NCI-H1092 (cell line): ENCODE measurements at regions not wholly inside any gene's neighbourhood (a gene's known extent, or its start where the extent isn't known, plus 50 kb on each side); places are given as distances from the start of the nearest gene placed in this dataset.
"Not testable (repeated sequence)": the region's sequence is repeated elsewhere in the genome, so short reads cannot be mapped to it uniquely, and the experiment has no call there.

ENCODE experiments used
- DNase-seq: peaks from one replicate; lab custom pipeline; 2025; lab: John Stamatoyannopoulos, UW

DNA sequence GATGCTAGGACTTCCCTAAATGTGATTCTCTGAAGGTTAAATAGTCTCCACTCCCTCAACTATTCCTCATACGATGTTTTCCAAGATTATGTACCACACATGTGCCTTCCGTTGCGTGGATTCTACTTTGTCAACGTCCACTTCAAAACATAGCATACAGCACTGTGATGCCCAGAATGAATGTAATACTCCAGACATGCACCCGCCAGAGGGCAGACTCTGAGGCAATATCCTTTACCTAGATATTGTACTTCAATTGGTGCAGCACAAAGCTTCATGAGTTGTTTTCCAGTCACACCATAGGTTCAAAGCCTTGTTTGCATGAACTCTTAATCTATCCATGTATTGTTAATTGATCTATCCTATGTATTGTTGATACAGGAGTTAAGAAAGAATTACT lies 201.0 kb upstream of the NABP1 start:
- no peak for DNase-seq

GRCh38 chr2:191478799-191479679 lies 198.9 kb upstream of the NABP1 start:
- peak; percentile 49 for DNase-seq

DNA sequence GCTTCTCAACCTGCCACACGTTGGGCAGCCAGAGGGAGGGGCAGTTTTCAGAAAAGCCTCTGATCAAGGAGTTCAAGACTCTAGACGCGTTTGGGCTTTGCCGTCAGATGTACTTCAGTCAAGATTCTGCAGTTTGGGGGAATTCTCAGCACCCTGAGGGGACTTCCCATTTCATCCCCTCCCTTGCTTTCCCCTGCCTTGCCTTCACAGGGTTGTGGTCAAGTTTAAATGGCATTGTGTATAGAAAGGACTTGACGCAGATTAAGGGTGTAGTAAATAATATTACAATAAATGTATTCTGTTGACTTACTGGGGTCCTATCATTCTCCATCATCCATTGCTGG lies 198.3 kb upstream of the NABP1 start:
- DNase-seq: no peak

DNA sequence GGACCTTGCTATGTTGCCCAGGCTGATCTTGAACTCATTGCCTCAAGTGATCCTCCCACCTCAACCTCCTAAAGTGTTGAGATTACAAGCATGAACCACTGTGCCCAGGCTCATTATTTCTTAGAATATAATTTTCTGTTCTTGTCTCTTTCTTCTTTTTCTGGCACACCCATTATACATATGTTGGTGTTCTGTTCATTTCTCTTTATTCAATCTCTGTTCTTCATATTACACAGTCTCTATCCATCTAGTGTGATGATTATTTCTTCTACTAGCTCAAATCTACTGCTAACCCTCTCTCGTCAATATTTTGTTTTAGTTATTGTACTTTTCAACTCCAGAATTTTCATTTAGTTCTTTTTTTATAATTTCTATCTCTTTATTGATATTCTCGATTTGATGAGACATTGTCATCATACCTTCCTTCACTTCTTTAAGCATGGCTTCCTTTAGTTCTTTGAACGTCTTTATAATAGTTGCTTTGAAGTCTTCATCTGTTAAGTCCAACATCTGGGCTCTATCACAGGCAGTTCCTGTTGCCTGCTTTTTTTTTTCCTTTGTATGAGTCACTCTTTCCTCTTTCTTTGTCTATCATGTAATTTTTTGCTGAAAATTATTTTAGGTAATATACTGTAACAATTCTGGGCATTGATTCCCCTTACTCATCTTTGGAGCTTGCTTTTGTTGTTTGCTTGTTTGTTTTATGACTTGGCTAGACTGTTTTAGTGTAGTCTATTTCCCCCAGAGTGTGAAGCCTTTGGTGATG lies 196.4 kb upstream of the NABP1 start:
- DNase-seq: no peak

- no peak for DNase-seq
Measured at GRCh38 chr2:191483117-191483516, 194.8 kb upstream of the NABP1 start.

GRCh38 chr2:191486584-191487320 lies 191.2 kb upstream of the NABP1 start:
- no peak for DNase-seq

DNA sequence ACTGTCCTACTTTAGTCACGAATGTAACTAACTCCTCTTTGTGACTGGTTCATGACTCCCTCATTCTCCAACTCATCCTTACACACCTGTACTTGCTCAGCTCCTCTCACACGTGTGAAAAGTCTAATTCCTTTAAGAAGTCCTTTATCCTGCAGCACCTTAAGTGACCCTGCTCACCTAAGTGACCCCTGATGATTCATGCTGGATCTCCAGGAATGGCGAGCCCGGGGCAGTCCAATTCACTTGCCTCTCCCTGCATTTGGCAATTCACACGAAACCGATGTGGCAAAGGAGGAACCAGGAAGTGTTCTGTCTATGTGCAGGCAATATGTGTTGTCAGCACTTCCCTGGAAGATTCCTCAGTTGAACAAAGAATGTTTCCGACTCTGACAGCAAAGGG lies 189.8 kb upstream of the NABP1 start:
- no peak for DNase-seq

GRCh38 chr2:191489177-191489576 lies 188.8 kb upstream of the NABP1 start:
- DNase-seq: no peak

DNA sequence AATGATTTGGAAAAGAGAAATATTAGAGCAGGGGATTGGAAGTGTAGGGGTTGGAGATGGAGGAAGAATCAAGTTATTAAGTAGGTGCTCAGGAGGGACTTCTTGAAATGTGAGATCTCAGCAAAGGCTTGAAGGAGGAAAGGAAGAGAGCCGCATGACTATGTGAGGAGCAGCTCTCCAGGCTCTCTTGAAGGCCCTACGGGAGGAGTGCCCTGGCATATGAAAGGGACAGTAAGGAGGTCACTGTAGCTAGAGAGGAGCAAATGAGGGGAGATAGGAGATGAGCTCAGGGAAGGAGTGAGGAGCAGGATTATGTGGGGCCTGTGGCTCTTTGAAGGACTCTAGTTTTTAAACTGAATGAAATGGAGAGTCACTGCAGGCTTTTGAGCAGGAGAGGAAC lies 181.1 kb upstream of the NABP1 start:
- DNase-seq: no peak

GRCh38 chr2:191497822-191498221 lies 180.1 kb upstream of the NABP1 start:
- DNase-seq: no peak

GRCh38 chr2:191499050-191499449 lies 178.9 kb upstream of the NABP1 start:
- no peak for DNase-seq

DNA sequence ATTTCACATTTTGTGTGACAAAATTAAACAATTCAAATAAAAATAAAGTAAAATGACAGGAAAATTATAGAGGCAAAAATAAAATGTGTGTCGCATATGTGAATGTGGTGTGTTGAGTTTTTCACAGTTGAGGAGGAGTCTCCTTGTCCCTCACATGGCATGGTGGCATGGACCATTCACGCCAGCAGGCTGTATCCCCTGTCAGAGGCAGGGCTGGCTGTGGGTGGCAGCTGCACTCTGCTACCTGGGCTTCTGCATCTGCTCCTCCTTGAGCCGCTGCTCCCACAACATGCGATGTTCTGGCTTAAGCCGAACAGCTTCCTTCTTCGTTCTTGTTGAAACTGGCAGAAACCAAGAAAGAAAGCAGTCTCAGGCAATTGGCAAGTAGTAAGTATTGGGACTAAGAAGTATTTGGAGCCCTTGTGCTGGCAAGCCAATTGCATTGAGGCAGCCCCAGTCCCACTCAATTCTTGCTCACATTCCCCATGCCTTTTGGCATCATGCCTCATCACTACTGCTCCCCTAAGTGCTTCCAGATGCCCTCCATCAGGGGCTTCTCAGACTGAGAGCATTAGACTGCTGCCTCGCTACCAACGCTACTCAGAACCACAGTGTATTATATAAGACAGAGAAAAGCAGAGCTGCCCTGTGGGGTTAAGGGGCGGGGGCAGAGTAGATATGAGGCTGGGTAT lies 177.9 kb upstream of the NABP1 start:
- DNase-seq: no peak

GRCh38 chr2:191500566-191500883 lies 177.4 kb upstream of the NABP1 start:
- DNase-seq: no peak

DNA sequence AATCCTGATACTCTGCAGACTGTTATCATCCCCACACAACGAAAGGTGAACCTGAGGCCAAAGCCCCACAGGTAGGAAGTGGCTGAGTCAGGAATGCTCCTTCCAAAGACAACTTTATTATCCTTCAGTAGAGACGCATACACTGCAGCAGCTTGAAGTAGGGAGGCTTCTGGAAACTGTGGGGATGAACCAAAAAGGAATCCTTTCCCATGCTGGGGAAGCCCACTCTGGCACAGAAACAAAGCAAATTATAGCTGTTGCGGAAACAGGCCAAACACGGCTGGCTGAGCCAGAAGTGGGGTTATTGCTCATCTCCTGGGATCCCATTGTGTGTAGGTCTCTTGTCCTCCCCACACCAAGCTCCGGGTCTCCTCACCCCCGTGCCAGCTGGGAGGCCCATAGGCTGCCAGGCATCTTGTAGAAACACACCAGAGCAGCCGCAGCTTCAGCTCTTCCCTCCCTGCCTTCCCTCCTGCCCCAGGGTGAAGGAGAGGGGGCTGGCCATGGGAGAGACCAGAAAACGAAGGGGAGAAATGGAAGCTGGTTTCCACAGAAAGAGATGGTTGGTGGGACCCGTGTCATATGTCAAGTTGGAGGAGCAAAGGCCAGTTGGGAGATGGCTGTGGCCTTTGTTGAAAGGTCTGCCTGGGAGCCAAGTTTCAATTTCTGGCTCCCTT lies 176.9 kb upstream of the NABP1 start:
- DNase-seq: no peak

GRCh38 chr2:191501561-191502168 lies 176.3 kb upstream of the NABP1 start:
- no peak for DNase-seq

DNA sequence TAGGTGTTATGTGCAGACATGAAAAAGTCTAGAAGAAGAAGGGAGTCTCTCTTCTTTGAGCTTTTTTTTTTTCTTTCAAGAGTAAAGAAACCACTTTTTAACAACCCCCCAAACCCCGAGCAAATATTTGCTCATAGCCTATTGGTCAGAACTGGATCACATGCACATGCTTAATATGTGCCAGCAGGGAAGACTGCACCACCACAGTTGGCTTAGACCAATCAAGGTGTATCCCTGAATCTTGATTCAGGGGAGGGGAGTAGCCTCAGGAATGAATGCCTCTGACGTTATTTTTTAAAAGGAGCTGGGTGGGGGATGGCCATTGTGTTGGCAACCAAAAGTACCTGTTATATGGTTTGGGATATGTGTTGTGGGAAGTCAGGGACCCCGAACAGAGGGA lies 171.4 kb upstream of the NABP1 start:
- DNase-seq: no peak

GRCh38 chr2:191507252-191507853 lies 170.6 kb upstream of the NABP1 start:
- not testable (repeated sequence) for DNase-seq

GRCh38 chr2:191508738-191509137 lies 169.2 kb upstream of the NABP1 start:
- no peak for DNase-seq

DNA sequence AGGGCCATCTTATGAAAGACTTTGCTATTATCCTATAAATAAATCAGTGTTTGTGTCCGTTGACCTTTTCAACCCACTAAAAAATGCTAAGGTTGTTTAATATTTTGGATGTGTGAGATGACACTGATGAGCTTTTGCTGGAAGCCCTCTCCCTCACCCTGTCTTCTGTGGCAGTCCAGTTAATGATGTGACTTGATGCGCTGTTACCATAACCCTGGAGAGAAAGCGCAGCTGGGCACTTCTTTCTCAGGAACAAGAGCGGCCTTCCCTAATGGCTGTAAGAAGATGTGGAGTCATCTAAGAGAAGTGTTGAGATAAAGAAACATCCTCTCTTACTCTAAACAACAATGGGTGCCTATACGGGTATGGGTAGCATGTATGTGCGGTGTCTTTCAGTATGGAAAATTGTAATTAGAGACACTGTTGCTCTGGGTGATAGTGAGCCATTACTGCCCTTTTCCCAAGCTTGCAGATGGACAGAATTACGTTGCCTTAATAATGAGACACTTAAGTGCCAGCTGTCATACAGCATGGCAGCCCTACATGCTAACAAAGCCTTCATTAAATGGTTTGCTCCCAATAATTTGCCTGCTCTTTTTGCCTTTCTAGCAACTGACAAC lies 165.6 kb upstream of the NABP1 start:
- DNase-seq: no peak

DNA sequence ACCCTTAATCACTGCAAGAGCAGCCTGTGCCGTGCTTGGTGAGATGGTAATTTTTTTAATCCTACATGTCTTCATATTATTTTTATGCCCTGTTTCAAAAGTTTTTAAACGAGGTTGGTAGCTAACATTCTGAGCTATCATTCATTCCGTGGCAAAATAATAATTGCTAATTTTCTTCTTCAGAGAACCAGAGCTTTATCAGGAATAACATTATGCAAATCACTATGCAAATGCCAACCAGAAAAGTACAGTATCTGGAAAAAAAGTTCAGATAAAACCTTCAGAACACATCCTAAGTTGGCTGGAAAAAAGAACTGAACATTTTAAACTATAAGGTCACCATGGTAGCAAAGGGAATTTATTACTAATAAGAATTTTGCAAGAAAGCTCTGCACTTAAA lies 165.1 kb upstream of the NABP1 start:
- no peak for DNase-seq
